GM12878 (cell line): ENCODE measurements at regions not wholly inside any gene's neighbourhood (a gene's known extent, or its start where the extent isn't known, plus 50 kb on each side); places are given as distances from the start of the nearest gene placed in this dataset.

Source experiments
- ATAC-seq: fragments of 200-7000 bp; cut with Tn5 transposase; 3 replicates; pipeline ENCODE4 v1.9.1; 2020; ENCODE audit warnings: mild to moderate bottlenecking, moderate library complexity
- BruUV-seq: library from RNA; stranded (reverse); fragments of 400-500 nt; replicated peaks from 2 replicates; lab custom pipeline; 2021; lab: Mats Ljungman, UMichigan
- CTCF ChIA-PET: fragments of 300-600 bp; sonication (Branson Sonifier 250); formaldehyde crosslinking; extraction: SDS; loops from one replicate; lab custom pipeline; 2021; ENCODE audit warnings: inconsistent platforms; lab: Yijun Ruan, JAX
- POLR2A ChIA-PET: fragments of 350-600 bp; formaldehyde crosslinking; extraction: SDS; loops from one replicate; lab custom pipeline; 2021; ENCODE audit warnings: inconsistent platforms; lab: Charles Lee
- RAD21 ChIA-PET: fragments of 300-600 bp; sonication (Branson Sonifier 250); formaldehyde crosslinking; loops from one replicate; lab custom pipeline; 2023; ENCODE audit warnings: antibody characterized with exemption; ENCODE audit not compliant: unreplicated experiment; lab: Charles Lee
- SMC1A ChIA-PET: fragments of 300-600 bp; sonication (Branson Sonifier 250); formaldehyde crosslinking; loops from one replicate; lab custom pipeline; 2023; ENCODE audit not compliant: unreplicated experiment, uncharacterized antibody; lab: Charles Lee
- DNase-seq: peaks from one replicate; pipeline ENCODE4 v3.0.0-alpha.2; 2011; ENCODE audit warnings: low read depth, low spot score
- FAIRE-seq: peaks from 3 replicates; lab custom pipeline; 2011; peaks lifted over from hg19 to GRCh38; lab: Jason Lieb, UNC
- H2AFZ ChIP-seq: 2 replicates; pipeline ENCODE4 v1.6.0; 2011; ENCODE audit warnings: low read depth, low read length, control low read depth; ENCODE audit not compliant: control insufficient read depth
- H3K27ac ChIP-seq: 2 replicates; pipeline ENCODE4 v1.5.1; 2011; ENCODE audit warnings: control low read depth; ENCODE audit not compliant: control insufficient read depth, insufficient read depth
- H3K27me3 ChIP-seq, 2 experiments: replicated peaks in 1 of 2; 2 replicates each; pipeline versions ENCODE4 v1.6.0 to v1.6.1; 2011; ENCODE audit warnings: low read length in 1 of 2; ENCODE audit not compliant: control insufficient read depth in 2 of 2, insufficient read depth in 2 of 2
- H3K36me3 ChIP-seq, 2 experiments: 2 replicates each; pipeline ENCODE4 v1.5.1; 2011; ENCODE audit warnings: low read length in 1 of 2; ENCODE audit not compliant: control insufficient read depth in 2 of 2, insufficient read depth in 2 of 2
- H3K4me1 ChIP-seq: 2 replicates; pipeline ENCODE4 v1.6.1; 2011; ENCODE audit warnings: mild to moderate bottlenecking, low read length, moderate library complexity, mixed read lengths; ENCODE audit not compliant: control insufficient read depth, insufficient read depth
- H3K4me2 ChIP-seq: 2 replicates; pipeline ENCODE4 v1.6.0; 2011; ENCODE audit warnings: control low read depth; ENCODE audit not compliant: control insufficient read depth, insufficient read depth
- H3K4me3 ChIP-seq: fragments of 200-600 bp; sonication (generic); 2 replicates; pipeline ENCODE4 v1.5.1; 2016
- H3K79me2 ChIP-seq: 2 replicates; pipeline ENCODE4 v1.6.0; 2011; ENCODE audit warnings: low read length; ENCODE audit not compliant: control insufficient read depth, insufficient read depth
- H3K9ac ChIP-seq: 2 replicates; pipeline ENCODE4 v1.8.0; 2011; ENCODE audit warnings: low read length, control low read depth, mixed read lengths; ENCODE audit not compliant: control insufficient read depth, insufficient read depth
- H3K9me3 ChIP-seq: replicated peaks from 3 replicates; pipeline ENCODE4 v1.5.1; 2011; ENCODE audit warnings: mild to moderate bottlenecking, low read length; ENCODE audit not compliant: control insufficient read depth, insufficient read depth
- H4K20me1 ChIP-seq: 2 replicates; pipeline ENCODE4 v1.6.0; 2011; ENCODE audit not compliant: control insufficient read depth, insufficient read depth
- CHD4 ChIP-seq: fragments of 200-600 bp; sonication (generic); IDR thresholded peaks from 2 replicates; pipeline ENCODE4 v1.6.1; 2016; ENCODE audit warnings: mild to moderate bottlenecking
- HDAC2 ChIP-seq: fragments of 200-600 bp; sonication (generic); IDR thresholded peaks from 2 replicates; pipeline ENCODE4 v1.6.1; 2017
- MEF2B ChIP-seq: fragments of 450-650 bp; IDR thresholded peaks from 2 replicates; pipeline ENCODE4 v1.6.1; 2018; ENCODE audit warnings: mild to moderate bottlenecking, moderate library complexity; ENCODE audit not compliant: partially characterized antibody, poor library complexity, severe bottlenecking
- MXI1 ChIP-seq: fragments of 150-350 bp; IDR thresholded peaks from 2 replicates; pipeline ENCODE4 v1.6.1; 2011; ENCODE audit warnings: low read depth, mild to moderate bottlenecking, inconsistent platforms, low read length, improper control_type of control experiment
- SMARCA5 ChIP-seq: fragments of 450-650 bp; IDR thresholded peaks from 2 replicates; pipeline ENCODE4 v1.6.1; 2017; ENCODE audit warnings: mild to moderate bottlenecking
- USF2 ChIP-seq: IDR thresholded peaks from 2 replicates; pipeline ENCODE4 v1.6.1; 2011; ENCODE audit warnings: low read depth, low read length, improper control_type of control experiment, borderline replicate concordance
- ZBTB4 ChIP-seq: fragments of 450-650 bp; formaldehyde crosslinking; IDR thresholded peaks from 2 replicates; pipeline ENCODE4 v1.4.0; 2022; ENCODE audit warnings: mild to moderate bottlenecking, moderate library complexity
- ZNF207 ChIP-seq: fragments of 450-650 bp; IDR thresholded peaks from 2 replicates; pipeline ENCODE4 v1.6.1; 2014; ENCODE audit warnings: antibody characterized with exemption, mild to moderate bottlenecking, borderline replicate concordance
- ZNF384 ChIP-seq: IDR thresholded peaks from 2 replicates; pipeline ENCODE4 v1.6.1; 2012; ENCODE audit warnings: low read depth, mild to moderate bottlenecking, low read length, improper control_type of control experiment, borderline replicate concordance
- WGBS: methylation state at CpG from one replicate; pipeline ENCODE4 v1.1.6; 2016; ENCODE audit warnings: low lambda C conversion rate; ENCODE audit not compliant: insufficient replicate concordance, insufficient coverage; ENCODE audit errors: missing lambda C conversion rate; 5-methylcytosine and 5-hydroxymethylcytosine counted together
- in situ Hi-C: fragments of 300-500 bp; cut with MboI; formaldehyde crosslinking; loops from 9 replicates; pipeline ENCODE4 v1.14.3; 2018; ENCODE audit warnings: mixed read lengths
- intact Hi-C: fragments of 100-400 bp; cut with micrococcal nuclease; formaldehyde crosslinking; loops from one replicate; pipeline ENCODE4 v1.14.2; 2022; ENCODE audit not compliant: unreplicated experiment
- TF ChIP-seq, protein P1 (sequence below): fragments of 450-650 bp; IDR thresholded peaks from 2 replicates; pipeline ENCODE4 v1.6.1; 2017; ENCODE audit warnings: mild to moderate bottlenecking, low read depth, inconsistent platforms; ENCODE audit not compliant: poor library complexity, severe bottlenecking

DNA sequence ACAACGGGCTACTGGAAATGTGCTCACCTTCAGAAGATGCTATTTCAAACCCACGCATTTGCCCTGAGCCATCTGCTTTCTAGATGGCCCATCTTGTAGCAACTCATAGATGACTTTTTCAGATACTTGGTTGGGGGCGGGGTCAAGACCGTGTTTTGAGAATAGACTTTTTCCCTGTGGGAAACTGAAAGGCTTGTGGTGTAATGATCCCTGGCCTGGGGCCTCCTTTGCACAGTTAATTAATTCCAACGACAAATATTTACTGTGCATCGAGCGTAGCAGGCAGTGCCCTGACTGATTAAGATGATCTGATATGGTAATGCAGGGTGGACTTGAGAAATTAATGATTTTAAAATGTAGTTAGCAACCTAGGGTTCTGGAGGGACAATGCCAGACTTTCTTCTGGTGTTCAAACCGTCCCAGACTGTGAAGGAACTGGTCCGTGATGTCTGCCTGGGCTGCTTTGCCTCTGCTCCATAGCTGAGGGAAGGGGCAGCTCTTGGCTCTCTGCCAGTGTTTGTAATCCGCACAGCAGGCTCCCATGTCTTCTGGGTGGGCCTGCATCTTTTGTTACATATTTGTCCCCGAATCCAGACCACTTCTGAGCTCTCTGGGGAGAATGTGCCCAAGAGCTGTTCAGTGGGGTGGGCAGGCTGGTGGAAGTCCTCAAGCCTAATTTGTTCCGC lies 84.8 kb downstream of the ADAMTS15 start:
- peaks cover 2 to 4% of the 10 kb centered on the region in 2 experiments; a peak in 3 of 4 replicates for H3K27me3 ChIP-seq
- ATAC-seq = no peak
- no peaks in the 10 kb centered on the region for H3K4me1 ChIP-seq
- no peaks in the 10 kb centered on the region for H4K20me1 ChIP-seq
- RAD21 ChIA-PET = no interaction called here
- POLR2A ChIA-PET = no interaction called here
- H3K27ac ChIP-seq = no peak overlapping the region
- CTCF ChIA-PET = no interaction called here
- no peaks in the 10 kb centered on the region for H3K9me3 ChIP-seq
- H3K4me2 ChIP-seq = no peak overlapping the region
- SMC1A ChIA-PET = no interaction called here
- H3K9ac ChIP-seq = no peak overlapping the region
- no TSS peak for BruUV-seq
- DNase-seq = no peak
- TF ChIP-seq MXI1 (no peak), MEF2B (no peak), HDAC2 (no peak)
- TF ChIP-seq, protein P1, sequence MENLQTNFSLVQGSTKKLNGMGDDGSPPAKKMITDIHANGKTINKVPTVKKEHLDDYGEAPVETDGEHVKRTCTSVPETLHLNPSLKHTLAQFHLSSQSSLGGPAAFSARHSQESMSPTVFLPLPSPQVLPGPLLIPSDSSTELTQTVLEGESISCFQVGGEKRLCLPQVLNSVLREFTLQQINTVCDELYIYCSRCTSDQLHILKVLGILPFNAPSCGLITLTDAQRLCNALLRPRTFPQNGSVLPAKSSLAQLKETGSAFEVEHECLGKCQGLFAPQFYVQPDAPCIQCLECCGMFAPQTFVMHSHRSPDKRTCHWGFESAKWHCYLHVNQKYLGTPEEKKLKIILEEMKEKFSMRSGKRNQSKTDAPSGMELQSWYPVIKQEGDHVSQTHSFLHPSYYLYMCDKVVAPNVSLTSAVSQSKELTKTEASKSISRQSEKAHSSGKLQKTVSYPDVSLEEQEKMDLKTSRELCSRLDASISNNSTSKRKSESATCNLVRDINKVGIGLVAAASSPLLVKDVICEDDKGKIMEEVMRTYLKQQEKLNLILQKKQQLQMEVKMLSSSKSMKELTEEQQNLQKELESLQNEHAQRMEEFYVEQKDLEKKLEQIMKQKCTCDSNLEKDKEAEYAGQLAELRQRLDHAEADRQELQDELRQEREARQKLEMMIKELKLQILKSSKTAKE = no peak
- TF ChIP-seq, all 136 proteins: peak for 0
- Histone ChIP-seq H3K4me3 (no peak overlapping the region), H3K79me2 (no peaks in the 10 kb centered on the region), H2AFZ (no peak overlapping the region), H3K36me3 (no peaks in the 10 kb centered on the region)
- FAIRE-seq = no peak
- intact Hi-C loops (no loop called here), in situ Hi-C loops (no loop called here)
- WGBS = 12% methylated on average over 12 of the region's 12 CpGs

DNA sequence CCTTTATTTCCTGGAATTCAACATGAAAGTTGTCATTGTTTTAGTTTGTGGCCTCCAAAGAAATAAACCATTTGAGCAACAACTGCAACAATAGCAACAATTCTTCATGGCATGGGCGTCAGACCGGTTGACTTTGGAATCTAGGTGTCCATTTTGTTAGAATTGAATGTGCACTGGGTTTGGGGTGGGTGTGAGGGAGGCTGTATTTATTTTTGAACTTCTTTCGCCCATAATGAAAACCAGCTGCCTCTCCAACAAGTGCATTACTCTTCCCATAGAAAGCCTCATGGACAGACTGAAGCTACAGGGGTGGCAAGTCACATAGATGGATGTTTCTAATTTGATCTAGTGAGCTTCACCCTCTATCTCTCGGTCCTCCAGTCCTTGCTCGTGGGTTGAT lies 85.4 kb downstream of the ADAMTS15 start:
- no TSS peak for BruUV-seq
- CTCF ChIA-PET = no interaction called here
- no peak for ATAC-seq
- SMC1A ChIA-PET = interaction anchor here (1.4 kb wide), 1 partner anchor 10 kb away, joined by 3 read pairs; no protein-coding TSS in a partner anchor
- Histone ChIP-seq H3K4me3 (no peak overlapping the region), H3K9me3 (no peaks in the 10 kb centered on the region), H3K27me3 (peaks cover 2 to 4% of the 10 kb centered on the region in 2 experiments; a peak in 3 of 4 replicates), H4K20me1 (no peaks in the 10 kb centered on the region), H3K36me3 (no peaks in the 10 kb centered on the region), H3K79me2 (no peaks in the 10 kb centered on the region), H3K27ac (no peak overlapping the region), H3K9ac (no peak overlapping the region), H2AFZ (no peak overlapping the region), H3K4me1 (no peaks in the 10 kb centered on the region), H3K4me2 (no peak overlapping the region)
- in situ Hi-C loops (no loop called here), intact Hi-C loops (no loop called here)
- WGBS = 10% methylated on average over 5 of the region's 5 CpGs
- RAD21 ChIA-PET = no interaction called here
- FAIRE-seq = no peak
- POLR2A ChIA-PET = no interaction called here
- no peak for DNase-seq
- TF ChIP-seq CHD4 (no peak), SMARCA5 (no peak), ZNF384 (no peak), USF2 (no peak), ZBTB4 (no peak), ZNF207 (no peak)
